GM12878 (cell line): ENCODE measurements at regions not wholly inside any gene's neighbourhood (a gene's known extent, or its start where the extent isn't known, plus 50 kb on each side); places are given as distances from the start of the nearest gene placed in this dataset.

Experiments
- ATAC-seq: fragments of 200-7000 bp; cut with Tn5 transposase; 3 replicates; pipeline ENCODE4 v1.9.1; 2020; ENCODE audit warnings: mild to moderate bottlenecking, moderate library complexity
- BruUV-seq: library from RNA; stranded (reverse); fragments of 400-500 nt; replicated peaks from 2 replicates; lab custom pipeline; 2021; lab: Mats Ljungman, UMichigan
- CTCF ChIA-PET: fragments of 300-600 bp; sonication (Branson Sonifier 250); formaldehyde crosslinking; extraction: SDS; loops from one replicate; lab custom pipeline; 2021; ENCODE audit warnings: inconsistent platforms; lab: Yijun Ruan, JAX
- POLR2A ChIA-PET: fragments of 350-600 bp; formaldehyde crosslinking; extraction: SDS; loops from one replicate; lab custom pipeline; 2021; ENCODE audit warnings: inconsistent platforms; lab: Charles Lee
- RAD21 ChIA-PET: fragments of 300-600 bp; sonication (Branson Sonifier 250); formaldehyde crosslinking; loops from one replicate; lab custom pipeline; 2023; ENCODE audit warnings: antibody characterized with exemption; ENCODE audit not compliant: unreplicated experiment; lab: Charles Lee
- SMC1A ChIA-PET: fragments of 300-600 bp; sonication (Branson Sonifier 250); formaldehyde crosslinking; loops from one replicate; lab custom pipeline; 2023; ENCODE audit not compliant: unreplicated experiment, uncharacterized antibody; lab: Charles Lee
- DNase-seq: peaks from one replicate; pipeline ENCODE4 v3.0.0-alpha.2; 2011; ENCODE audit warnings: low read depth, low spot score
- FAIRE-seq: peaks from 3 replicates; lab custom pipeline; 2011; peaks lifted over from hg19 to GRCh38; lab: Jason Lieb, UNC
- H2AFZ ChIP-seq: 2 replicates; pipeline ENCODE4 v1.6.0; 2011; ENCODE audit warnings: low read depth, low read length, control low read depth; ENCODE audit not compliant: control insufficient read depth
- H3K27ac ChIP-seq: 2 replicates; pipeline ENCODE4 v1.5.1; 2011; ENCODE audit warnings: control low read depth; ENCODE audit not compliant: control insufficient read depth, insufficient read depth
- H3K27me3 ChIP-seq, 2 experiments: replicated peaks in 1 of 2; 2 replicates each; pipeline versions ENCODE4 v1.6.0 to v1.6.1; 2011; ENCODE audit warnings: low read length in 1 of 2; ENCODE audit not compliant: control insufficient read depth in 2 of 2, insufficient read depth in 2 of 2
- H3K36me3 ChIP-seq, 2 experiments: 2 replicates each; pipeline ENCODE4 v1.5.1; 2011; ENCODE audit warnings: low read length in 1 of 2; ENCODE audit not compliant: control insufficient read depth in 2 of 2, insufficient read depth in 2 of 2
- H3K4me1 ChIP-seq: 2 replicates; pipeline ENCODE4 v1.6.1; 2011; ENCODE audit warnings: mild to moderate bottlenecking, low read length, moderate library complexity, mixed read lengths; ENCODE audit not compliant: control insufficient read depth, insufficient read depth
- H3K4me2 ChIP-seq: 2 replicates; pipeline ENCODE4 v1.6.0; 2011; ENCODE audit warnings: control low read depth; ENCODE audit not compliant: control insufficient read depth, insufficient read depth
- H3K4me3 ChIP-seq: fragments of 200-600 bp; sonication (generic); 2 replicates; pipeline ENCODE4 v1.5.1; 2016
- H3K79me2 ChIP-seq: 2 replicates; pipeline ENCODE4 v1.6.0; 2011; ENCODE audit warnings: low read length; ENCODE audit not compliant: control insufficient read depth, insufficient read depth
- H3K9ac ChIP-seq: 2 replicates; pipeline ENCODE4 v1.8.0; 2011; ENCODE audit warnings: low read length, control low read depth, mixed read lengths; ENCODE audit not compliant: control insufficient read depth, insufficient read depth
- H3K9me3 ChIP-seq: replicated peaks from 3 replicates; pipeline ENCODE4 v1.5.1; 2011; ENCODE audit warnings: mild to moderate bottlenecking, low read length; ENCODE audit not compliant: control insufficient read depth, insufficient read depth
- H4K20me1 ChIP-seq: 2 replicates; pipeline ENCODE4 v1.6.0; 2011; ENCODE audit not compliant: control insufficient read depth, insufficient read depth
- JUNB ChIP-seq: IDR thresholded peaks from 2 replicates; pipeline ENCODE4 v1.6.1; 2016; ENCODE audit warnings: antibody characterized with exemption, mild to moderate bottlenecking
- MEF2B ChIP-seq: fragments of 450-650 bp; IDR thresholded peaks from 2 replicates; pipeline ENCODE4 v1.6.1; 2018; ENCODE audit warnings: mild to moderate bottlenecking, moderate library complexity; ENCODE audit not compliant: partially characterized antibody, poor library complexity, severe bottlenecking
- RCOR1 ChIP-seq: conservative IDR thresholded peaks from 2 replicates; pipeline ENCODE4 v1.6.1; 2012; ENCODE audit warnings: low read depth, low read length, improper control_type of control experiment
- WGBS: methylation state at CpG from one replicate; pipeline ENCODE4 v1.1.6; 2016; ENCODE audit warnings: low lambda C conversion rate; ENCODE audit not compliant: insufficient replicate concordance, insufficient coverage; ENCODE audit errors: missing lambda C conversion rate; 5-methylcytosine and 5-hydroxymethylcytosine counted together
- in situ Hi-C: fragments of 300-500 bp; cut with MboI; formaldehyde crosslinking; loops from 9 replicates; pipeline ENCODE4 v1.14.3; 2018; ENCODE audit warnings: mixed read lengths
- intact Hi-C: fragments of 100-400 bp; cut with micrococcal nuclease; formaldehyde crosslinking; loops from one replicate; pipeline ENCODE4 v1.14.2; 2022; ENCODE audit not compliant: unreplicated experiment
- TF ChIP-seq, protein P1 (sequence below): IDR thresholded peaks from 2 replicates; pipeline ENCODE4 v1.6.1; 2012; ENCODE audit warnings: mild to moderate bottlenecking, low read depth, low read length

- intact Hi-C loops (no loop called here), in situ Hi-C loops (loop anchor here (5.0 kb wide), 1 partner anchor 53 kb away; no protein-coding TSS in a partner anchor)
- SMC1A ChIA-PET, result interaction anchor here (0.7 to 1.3 kb wide), 2 partner anchors 15 to 21 kb away, joined by 3 read pairs; no protein-coding TSS in a partner anchor
- Histone ChIP-seq H3K4me1 (no peaks in the 10 kb centered on the region), H3K4me2 (no peak overlapping the region), H3K36me3 (no peaks in the 10 kb centered on the region), H2AFZ (no peak overlapping the region)
- RAD21 ChIA-PET, result no interaction called here
- ATAC-seq, result peak; percentile 88
- BruUV-seq, result no TSS peak
- TF ChIP-seq JUNB (no peak), RCOR1 (no peak), MEF2B (no peak)
- TF ChIP-seq, protein P1, sequence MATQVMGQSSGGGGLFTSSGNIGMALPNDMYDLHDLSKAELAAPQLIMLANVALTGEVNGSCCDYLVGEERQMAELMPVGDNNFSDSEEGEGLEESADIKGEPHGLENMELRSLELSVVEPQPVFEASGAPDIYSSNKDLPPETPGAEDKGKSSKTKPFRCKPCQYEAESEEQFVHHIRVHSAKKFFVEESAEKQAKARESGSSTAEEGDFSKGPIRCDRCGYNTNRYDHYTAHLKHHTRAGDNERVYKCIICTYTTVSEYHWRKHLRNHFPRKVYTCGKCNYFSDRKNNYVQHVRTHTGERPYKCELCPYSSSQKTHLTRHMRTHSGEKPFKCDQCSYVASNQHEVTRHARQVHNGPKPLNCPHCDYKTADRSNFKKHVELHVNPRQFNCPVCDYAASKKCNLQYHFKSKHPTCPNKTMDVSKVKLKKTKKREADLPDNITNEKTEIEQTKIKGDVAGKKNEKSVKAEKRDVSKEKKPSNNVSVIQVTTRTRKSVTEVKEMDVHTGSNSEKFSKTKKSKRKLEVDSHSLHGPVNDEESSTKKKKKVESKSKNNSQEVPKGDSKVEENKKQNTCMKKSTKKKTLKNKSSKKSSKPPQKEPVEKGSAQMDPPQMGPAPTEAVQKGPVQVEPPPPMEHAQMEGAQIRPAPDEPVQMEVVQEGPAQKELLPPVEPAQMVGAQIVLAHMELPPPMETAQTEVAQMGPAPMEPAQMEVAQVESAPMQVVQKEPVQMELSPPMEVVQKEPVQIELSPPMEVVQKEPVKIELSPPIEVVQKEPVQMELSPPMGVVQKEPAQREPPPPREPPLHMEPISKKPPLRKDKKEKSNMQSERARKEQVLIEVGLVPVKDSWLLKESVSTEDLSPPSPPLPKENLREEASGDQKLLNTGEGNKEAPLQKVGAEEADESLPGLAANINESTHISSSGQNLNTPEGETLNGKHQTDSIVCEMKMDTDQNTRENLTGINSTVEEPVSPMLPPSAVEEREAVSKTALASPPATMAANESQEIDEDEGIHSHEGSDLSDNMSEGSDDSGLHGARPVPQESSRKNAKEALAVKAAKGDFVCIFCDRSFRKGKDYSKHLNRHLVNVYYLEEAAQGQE, result no peak
- TF ChIP-seq, all 136 proteins: peak for 0
- H3K79me2 ChIP-seq, result no peaks in the 10 kb centered on the region
- no peaks in the 10 kb centered on the region for H4K20me1 ChIP-seq
- no peak for FAIRE-seq
- ChIA-PET POLR2A (no interaction called here), CTCF (no interaction called here)
- H3K27ac ChIP-seq, result no peak overlapping the region
- no peak for DNase-seq
- H3K4me3 ChIP-seq, result no peak overlapping the region
- 8% methylated on average over 4 of the region's 4 CpGs for WGBS
- no peak overlapping the region for H3K9ac ChIP-seq
- no peaks in the 10 kb centered on the region for H3K9me3 ChIP-seq
- no peaks in the 10 kb centered on the region for H3K27me3 ChIP-seq
These were observed 228.3 kb upstream of the IRS2 start for GRCh38 chr13:110014719-110015118.
